ENCODE measurements at regions not wholly inside any gene's neighbourhood (a gene's known extent, or its start where the extent isn't known, plus 50 kb on each side); places are given as distances from the start of the nearest gene placed in this dataset.

GRCh38 chr2:215881582-215881981 is 131.8 kb downstream of the MREG start (continued):
- TF ChIP-seq, protein P1, sequence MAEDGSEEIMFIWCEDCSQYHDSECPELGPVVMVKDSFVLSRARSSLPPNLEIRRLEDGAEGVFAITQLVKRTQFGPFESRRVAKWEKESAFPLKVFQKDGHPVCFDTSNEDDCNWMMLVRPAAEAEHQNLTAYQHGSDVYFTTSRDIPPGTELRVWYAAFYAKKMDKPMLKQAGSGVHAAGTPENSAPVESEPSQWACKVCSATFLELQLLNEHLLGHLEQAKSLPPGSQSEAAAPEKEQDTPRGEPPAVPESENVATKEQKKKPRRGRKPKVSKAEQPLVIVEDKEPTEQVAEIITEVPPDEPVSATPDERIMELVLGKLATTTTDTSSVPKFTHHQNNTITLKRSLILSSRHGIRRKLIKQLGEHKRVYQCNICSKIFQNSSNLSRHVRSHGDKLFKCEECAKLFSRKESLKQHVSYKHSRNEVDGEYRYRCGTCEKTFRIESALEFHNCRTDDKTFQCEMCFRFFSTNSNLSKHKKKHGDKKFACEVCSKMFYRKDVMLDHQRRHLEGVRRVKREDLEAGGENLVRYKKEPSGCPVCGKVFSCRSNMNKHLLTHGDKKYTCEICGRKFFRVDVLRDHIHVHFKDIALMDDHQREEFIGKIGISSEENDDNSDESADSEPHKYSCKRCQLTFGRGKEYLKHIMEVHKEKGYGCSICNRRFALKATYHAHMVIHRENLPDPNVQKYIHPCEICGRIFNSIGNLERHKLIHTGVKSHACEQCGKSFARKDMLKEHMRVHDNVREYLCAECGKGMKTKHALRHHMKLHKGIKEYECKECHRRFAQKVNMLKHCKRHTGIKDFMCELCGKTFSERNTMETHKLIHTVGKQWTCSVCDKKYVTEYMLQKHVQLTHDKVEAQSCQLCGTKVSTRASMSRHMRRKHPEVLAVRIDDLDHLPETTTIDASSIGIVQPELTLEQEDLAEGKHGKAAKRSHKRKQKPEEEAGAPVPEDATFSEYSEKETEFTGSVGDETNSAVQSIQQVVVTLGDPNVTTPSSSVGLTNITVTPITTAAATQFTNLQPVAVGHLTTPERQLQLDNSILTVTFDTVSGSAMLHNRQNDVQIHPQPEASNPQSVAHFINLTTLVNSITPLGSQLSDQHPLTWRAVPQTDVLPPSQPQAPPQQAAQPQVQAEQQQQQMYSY (CRISPR knock-in tag; IDR thresholded peaks at IDR 0.05), result no peak
- TF ChIP-seq WRNIP1 (IDR thresholded peaks at IDR 0.05; ENCODE audit: borderline replicate concordance, low read depth, low read length) (no peak), CHD4 (IDR thresholded peaks at IDR 0.05) (no peak), ZNF24 (IDR thresholded peaks at IDR 0.05) (no peak), LARP7 (IDR thresholded peaks at IDR 0.05) (no peak)

DNA sequence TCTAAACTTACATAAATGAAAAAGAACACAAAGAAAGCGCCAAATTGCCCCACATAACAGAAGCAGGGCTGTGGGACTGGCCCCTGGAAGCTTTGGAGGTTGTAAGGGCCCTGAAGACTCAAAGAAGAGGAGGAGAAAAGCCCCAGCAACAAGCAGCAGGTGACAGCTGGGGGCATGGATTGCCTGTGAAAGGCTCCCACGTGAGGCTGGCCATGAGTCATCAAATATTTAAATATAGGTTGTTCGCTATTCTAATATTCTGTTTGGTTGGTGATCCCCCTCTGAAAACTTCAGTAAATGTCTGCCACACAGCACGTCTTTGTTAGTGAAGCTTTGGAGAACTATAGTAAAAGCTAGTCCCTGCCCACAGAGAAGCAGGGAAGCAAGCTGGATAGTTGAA is 132.4 kb downstream of the MREG start:
- no peak overlapping the region for H3K4me2 ChIP-seq (ENCODE audit: control insufficient read depth, insufficient read depth)
- no peaks in the 10 kb centered on the region for H3K79me2 ChIP-seq (ENCODE audit: control insufficient read depth, insufficient read depth, low read length)
- RAD21 ChIA-PET (ENCODE audit: unreplicated experiment), result interaction anchor here (0.6 to 7.0 kb wide), 16 partner anchors 12 to 314 kb away, joined by 3 to 76 read pairs (median 4); no protein-coding TSS in a partner anchor
- no peaks in the 10 kb centered on the region for H3K36me3 ChIP-seq (ENCODE audit: control insufficient read depth in 2 of 2, insufficient read depth in 2 of 2, low read length in 1 of 2)
- peaks cover 15% of the 10 kb centered on the region for H3K4me1 ChIP-seq (ENCODE audit: control insufficient read depth, insufficient read depth, low read length)
- H3K4me3 ChIP-seq, result no peak overlapping the region
- DNase-seq (ENCODE audit: low read depth, low spot score), result peak; percentile 38
- no TSS peak for BruUV-seq (replicated peaks)
- 4% methylated on average over 4 of the region's 4 CpGs for WGBS (ENCODE audit: insufficient coverage, insufficient replicate concordance, low lambda C conversion rate, missing lambda C conversion rate)
- in situ Hi-C loops (cut with MboI) (no loop called here), intact Hi-C loops (cut with micrococcal nuclease; ENCODE audit: unreplicated experiment) (loop anchor here (5.0 kb wide), 1 partner anchor 36 kb away; no protein-coding TSS in a partner anchor)
- ATAC-seq, result peak; percentile 82
- peak overlapping the region; percentile 46; the same call in 1 of the 2 replicates for H2AFZ ChIP-seq (ENCODE audit: control insufficient read depth, low read depth, low read length)
- H3K9ac ChIP-seq (ENCODE audit: control insufficient read depth, insufficient read depth, low read length), result no peak overlapping the region
- no peaks in the 10 kb centered on the region for H4K20me1 ChIP-seq (ENCODE audit: control insufficient read depth, insufficient read depth)
- FAIRE-seq, result no peak
- CTCF ChIA-PET, result interaction anchor here (0.7 to 2.5 kb wide), 11 partner anchors 10 to 314 kb away, joined by 3 to 10 read pairs (median 5); no protein-coding TSS in a partner anchor
- SMC1A ChIA-PET (ENCODE audit: uncharacterized antibody, unreplicated experiment), result interaction anchor here (0.6 to 11.2 kb wide), 22 partner anchors 8 to 574 kb away, joined by 3 to 185 read pairs (median 6); no protein-coding TSS in a partner anchor
- 0 out of 3 replicates have a peak, but pooled peaks cover 2% of the 10 kb centered on the region for H3K9me3 ChIP-seq (replicated peaks; ENCODE audit: control insufficient read depth, insufficient read depth, low read length)
- POLR2A ChIA-PET, result interaction anchor here (0.9 to 2.7 kb wide), 10 partner anchors 9 to 438 kb away, joined by 3 to 10 read pairs (median 4); no protein-coding TSS in a partner anchor
- no peak overlapping the region for H3K27ac ChIP-seq (ENCODE audit: control insufficient read depth, insufficient read depth)
- no peaks in the 10 kb centered on the region for H3K27me3 ChIP-seq (replicated peaks in 1 of 2; ENCODE audit: control insufficient read depth in 2 of 2, insufficient read depth in 2 of 2, low read length in 1 of 2)
- no peak for TF ChIP-seq RBBP5 (conservative IDR thresholded peaks at IDR 0.05)
- TF ChIP-seq MXI1 (IDR thresholded peaks at IDR 0.05; ENCODE audit: low read depth, low read length), result peak; percentile 95
- TF ChIP-seq EED (IDR thresholded peaks at IDR 0.05; ENCODE audit: low read depth), result no peak
- 0 out of 2 replicates have a peak, but pooled peaks have one; percentile 6 for TF ChIP-seq IKZF1 (conservative IDR thresholded peaks at IDR 0.05)
- no peak for TF ChIP-seq NFXL1 (IDR thresholded peaks at IDR 0.05; ENCODE audit: borderline replicate concordance)
- TF ChIP-seq, protein P2, sequence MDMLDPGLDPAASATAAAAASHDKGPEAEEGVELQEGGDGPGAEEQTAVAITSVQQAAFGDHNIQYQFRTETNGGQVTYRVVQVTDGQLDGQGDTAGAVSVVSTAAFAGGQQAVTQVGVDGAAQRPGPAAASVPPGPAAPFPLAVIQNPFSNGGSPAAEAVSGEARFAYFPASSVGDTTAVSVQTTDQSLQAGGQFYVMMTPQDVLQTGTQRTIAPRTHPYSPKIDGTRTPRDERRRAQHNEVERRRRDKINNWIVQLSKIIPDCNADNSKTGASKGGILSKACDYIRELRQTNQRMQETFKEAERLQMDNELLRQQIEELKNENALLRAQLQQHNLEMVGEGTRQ (IDR thresholded peaks at IDR 0.05; ENCODE audit: borderline replicate concordance, low read depth, low read length), result peak; percentile 65
- TF ChIP-seq ZNF622 (IDR thresholded peaks at IDR 0.05), result no peak
- TF ChIP-seq, protein P1 (CRISPR knock-in tag; IDR thresholded peaks at IDR 0.05), result no peak
- peak; percentile 45; the same call in 1 of the 2 replicates for TF ChIP-seq RELB (IDR thresholded peaks at IDR 0.05; ENCODE audit: low read depth)
